Vagina (tissue), 2 donors: ENCODE measurements at regions not wholly inside any gene's neighbourhood (a gene's known extent, or its start where the extent isn't known, plus 50 kb on each side); places are given as distances from the start of the nearest gene placed in this dataset.

Experiments used
- CTCF ChIP-seq, 3 experiments: fragments of 450-650 bp in 2 of 3; fragments of 200-600 bp in 1 of 3; sonication (generic) in 1 of 3; IDR thresholded peaks; one replicate each; pipeline ENCODE4 v1.5.1; 2017 to 2019; ENCODE audit warnings: antibody characterized with exemption in 3 of 3, mild to moderate bottlenecking in 2 of 3, moderate library complexity in 2 of 3
- POLR2AphosphoS5 ChIP-seq, 2 donors: sonication (generic); formaldehyde crosslinking; IDR thresholded peaks; one replicate each; pipeline ENCODE4 v1.9.0; 2017; ENCODE audit warnings: antibody characterized with exemption in 2 of 2, mild to moderate bottlenecking in 2 of 2, low read depth in 1 of 2; ENCODE audit not compliant: insufficient read depth in 1 of 2

- TF ChIP-seq CTCF (IDR thresholded peaks at IDR 0.05) (no peak), POLR2AphosphoS5 (IDR thresholded peaks at IDR 0.05; ENCODE audit: insufficient read depth in 1 of 2, low read depth in 1 of 2) (peak in 1 of 2 donors; percentile 20)
Measured at GRCh38 chr10:121661451-121661851, 63.2 kb upstream of the FGFR2 start.
